ENCODE measurements at regions not wholly inside any gene's neighbourhood (a gene's known extent, or its start where the extent isn't known, plus 50 kb on each side); places are given as distances from the start of the nearest gene placed in this dataset.

DNA sequence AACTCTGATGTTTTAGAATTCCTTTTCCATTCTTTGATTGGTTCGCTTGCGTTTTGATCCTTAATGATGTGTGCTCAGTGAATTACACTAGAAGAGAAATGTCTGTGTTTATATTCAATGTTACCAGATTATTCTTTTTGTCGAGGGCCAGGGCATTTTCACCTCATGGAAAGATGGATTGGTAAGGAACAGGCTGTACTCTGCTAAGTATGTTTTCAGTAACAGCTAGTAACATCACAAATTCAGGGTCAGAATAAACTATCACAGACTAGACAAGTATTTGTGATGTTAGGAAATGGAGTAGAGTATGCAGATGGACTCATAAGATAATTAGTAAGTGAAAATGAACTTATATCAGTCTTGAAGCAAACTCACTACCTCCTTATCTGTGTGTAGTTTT lies 235.6 kb downstream of the SOX4 start:
- 79 to 90% (median 84%) methylated on average over 3 of the region's 3 CpGs for WGBS, 4 donors
- Histone ChIP-seq H3K27me3 (no peaks in the 10 kb centered on the region), H3K4me3 (no peak overlapping the region), H3K36me3 (replicated peaks in 1 of 2) (no peaks in the 10 kb centered on the region), H3K9me3 (replicated peaks in 1 of 3) (no peaks in the 10 kb centered on the region), H3K27ac (no peak overlapping the region), H3K4me1 (replicated peaks in 1 of 2) (no peaks in the 10 kb centered on the region)
- intact Hi-C loops (cut with DNase I), result no loop called here
- DNase-seq, result no peak
- TF ChIP-seq, protein P1, sequence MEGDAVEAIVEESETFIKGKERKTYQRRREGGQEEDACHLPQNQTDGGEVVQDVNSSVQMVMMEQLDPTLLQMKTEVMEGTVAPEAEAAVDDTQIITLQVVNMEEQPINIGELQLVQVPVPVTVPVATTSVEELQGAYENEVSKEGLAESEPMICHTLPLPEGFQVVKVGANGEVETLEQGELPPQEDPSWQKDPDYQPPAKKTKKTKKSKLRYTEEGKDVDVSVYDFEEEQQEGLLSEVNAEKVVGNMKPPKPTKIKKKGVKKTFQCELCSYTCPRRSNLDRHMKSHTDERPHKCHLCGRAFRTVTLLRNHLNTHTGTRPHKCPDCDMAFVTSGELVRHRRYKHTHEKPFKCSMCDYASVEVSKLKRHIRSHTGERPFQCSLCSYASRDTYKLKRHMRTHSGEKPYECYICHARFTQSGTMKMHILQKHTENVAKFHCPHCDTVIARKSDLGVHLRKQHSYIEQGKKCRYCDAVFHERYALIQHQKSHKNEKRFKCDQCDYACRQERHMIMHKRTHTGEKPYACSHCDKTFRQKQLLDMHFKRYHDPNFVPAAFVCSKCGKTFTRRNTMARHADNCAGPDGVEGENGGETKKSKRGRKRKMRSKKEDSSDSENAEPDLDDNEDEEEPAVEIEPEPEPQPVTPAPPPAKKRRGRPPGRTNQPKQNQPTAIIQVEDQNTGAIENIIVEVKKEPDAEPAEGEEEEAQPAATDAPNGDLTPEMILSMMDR (IDR thresholded peaks at IDR 0.05), result no peak
- TF ChIP-seq POLR2A (IDR thresholded peaks at IDR 0.05), result no peak

DNA sequence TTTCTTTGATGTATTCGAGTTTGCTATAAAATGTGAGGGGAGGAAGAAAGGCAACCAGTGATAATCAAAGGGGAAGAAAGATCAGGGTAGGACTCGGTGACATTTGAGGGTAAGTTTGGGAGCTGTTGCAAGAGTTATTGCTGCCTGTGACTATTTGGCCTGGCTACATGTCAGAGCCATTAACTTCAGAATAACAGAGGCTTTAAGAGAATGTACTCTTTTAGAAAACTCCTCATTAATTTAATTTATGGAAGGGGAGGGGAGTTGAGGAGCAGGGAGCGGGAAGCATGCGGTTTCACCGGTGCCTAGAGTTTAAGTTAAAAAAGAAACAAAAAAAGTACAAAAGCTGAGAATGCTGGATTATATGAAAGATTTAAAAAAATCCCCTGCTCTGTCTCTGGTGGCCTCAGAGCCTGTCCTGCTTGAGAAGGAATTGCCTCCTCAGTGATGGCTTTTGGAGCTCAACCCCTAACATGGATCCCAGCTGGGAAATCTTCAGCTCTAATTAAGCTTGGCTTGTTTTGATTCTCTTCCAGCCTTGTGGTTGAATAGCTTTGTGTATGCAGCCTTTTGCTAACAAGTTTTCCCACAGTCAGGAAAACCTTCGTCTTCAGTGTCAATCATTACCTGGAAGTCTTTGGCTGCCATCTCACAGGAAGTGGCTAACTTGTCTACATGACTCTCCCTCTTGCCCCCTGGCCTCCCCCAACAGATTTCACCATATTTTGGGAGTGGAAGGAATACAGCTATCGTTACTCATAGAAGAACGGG lies 238.2 kb downstream of the SOX4 start:
- no peak for TF ChIP-seq POLR2A (IDR thresholded peaks at IDR 0.05)
- TF ChIP-seq, protein P1 (IDR thresholded peaks at IDR 0.05), result no peak
- Histone ChIP-seq H3K4me1 (replicated peaks in 1 of 2) (no peaks in the 10 kb centered on the region), H3K4me3 (no peak overlapping the region), H3K27me3 (no peaks in the 10 kb centered on the region), H3K27ac (no peak overlapping the region), H3K9me3 (replicated peaks in 1 of 3) (no peaks in the 10 kb centered on the region), H3K36me3 (replicated peaks in 1 of 2) (no peaks in the 10 kb centered on the region)
- intact Hi-C loops (cut with DNase I), result no loop called here
- no peak for DNase-seq
- 60 to 64% (median 62%) methylated on average over 8 of the region's 8 CpGs for WGBS, 4 donors

DNA sequence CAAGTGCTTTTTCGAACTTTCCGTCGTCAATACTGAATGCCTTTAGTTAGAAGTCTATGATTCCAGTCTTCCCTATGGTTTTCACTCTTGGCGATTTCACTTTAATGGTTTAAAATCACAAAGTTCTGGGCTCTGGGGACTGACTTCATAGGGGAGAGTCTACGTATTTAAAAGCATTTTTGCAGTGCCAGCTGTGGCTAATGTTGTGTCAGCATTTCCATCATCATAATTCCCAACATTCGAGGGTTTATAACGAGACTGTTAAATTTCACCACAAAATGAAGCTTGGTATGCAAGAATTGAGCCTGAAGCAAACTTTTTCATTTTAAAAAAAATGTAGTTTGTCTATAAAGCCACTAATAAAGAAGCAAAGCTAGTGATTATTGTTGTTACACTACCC lies 242.7 kb downstream of the SOX4 start:
- intact Hi-C loops (cut with DNase I), result no loop called here
- TF ChIP-seq POLR2A (IDR thresholded peaks at IDR 0.05), result no peak
- TF ChIP-seq, protein P1 (IDR thresholded peaks at IDR 0.05), result no peak

DNA sequence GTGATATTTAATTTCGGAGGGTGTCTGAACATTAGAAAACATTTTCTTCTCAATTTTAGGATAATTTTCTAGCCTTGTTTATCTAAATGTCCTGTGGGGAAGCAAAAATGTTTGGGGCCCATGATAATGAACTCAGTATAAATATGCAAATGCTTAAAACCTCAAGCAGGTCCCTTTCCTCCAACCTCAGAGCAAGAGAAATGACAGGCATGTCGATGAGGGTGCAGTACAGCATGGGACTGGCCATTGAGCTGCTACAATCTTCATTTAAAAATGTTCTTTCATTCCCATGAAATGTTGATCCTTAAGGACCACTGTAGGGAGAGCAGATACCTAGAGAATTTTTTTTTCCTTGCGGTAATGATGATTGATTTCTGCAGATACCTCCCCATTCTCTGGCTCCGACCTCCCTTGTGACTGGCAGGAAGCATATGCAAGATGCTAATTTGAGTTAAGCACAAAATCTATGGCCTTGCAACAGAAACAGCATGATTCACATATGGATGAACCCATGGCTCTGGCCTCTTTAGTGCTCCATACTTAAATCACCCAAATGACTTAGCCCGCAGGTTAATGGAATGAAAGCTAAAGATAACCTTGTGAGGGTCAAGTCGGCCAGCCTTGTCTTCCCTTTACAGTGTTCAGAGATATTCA lies 243.3 kb downstream of the SOX4 start:
- H3K4me3 ChIP-seq, result no peak overlapping the region
- WGBS, 4 donors, result 55 to 69% (median 62%) methylated on average over 6 of the region's 6 CpGs
- TF ChIP-seq POLR2A (IDR thresholded peaks at IDR 0.05), result no peak
- TF ChIP-seq, protein P1 (IDR thresholded peaks at IDR 0.05), result no peak

More for the DNA sequence above, 242.7 kb downstream of the SOX4 start:
- Histone ChIP-seq H3K27me3 (no peaks in the 10 kb centered on the region), H3K4me3 (no peak overlapping the region), H3K4me1 (replicated peaks in 1 of 2) (no peaks in the 10 kb centered on the region), H3K36me3 (replicated peaks in 1 of 2) (no peaks in the 10 kb centered on the region), H3K27ac (no peak overlapping the region), H3K9me3 (replicated peaks in 1 of 3) (no peaks in the 10 kb centered on the region)
- no peak for DNase-seq
- WGBS, 4 donors, result 81 to 88% (median 84%) methylated on average over 7 of the region's 7 CpGs

More for the DNA sequence above, 243.3 kb downstream of the SOX4 start:
- no peaks in the 10 kb centered on the region for H3K9me3 ChIP-seq (replicated peaks in 1 of 3)
- no peak overlapping the region for H3K27ac ChIP-seq
- no peaks in the 10 kb centered on the region for H3K27me3 ChIP-seq
- H3K4me1 ChIP-seq (replicated peaks in 1 of 2), result no peaks in the 10 kb centered on the region
- H3K36me3 ChIP-seq (replicated peaks in 1 of 2), result no peaks in the 10 kb centered on the region
- no peak for DNase-seq
- intact Hi-C loops (cut with DNase I), result no loop called here

Data from adrenal gland (tissue), 9 donors.